GM18505 (cell line): ENCODE measurements at regions not wholly inside any gene's neighbourhood (a gene's known extent, or its start where the extent isn't known, plus 50 kb on each side); places are given as distances from the start of the nearest gene placed in this dataset.

Source experiments
- ATAC-seq: cut with Tn5 transposase; IDR thresholded peaks from one replicate; pipeline ENCODE4 v1.9.1; 2021; ENCODE audit not compliant: unreplicated experiment
- POLR2A ChIP-seq: IDR thresholded peaks from 4 replicates; pipeline ENCODE4 v1.6.1; 2011; ENCODE audit warnings: borderline replicate concordance; ENCODE audit not compliant: insufficient read depth, insufficient read length; ENCODE audit errors: extremely low read depth

GRCh38 chr6:40809627-40810026 lies 222.5 kb upstream of the LRFN2 start:
- no peak for TF ChIP-seq POLR2A
- no peak for ATAC-seq

- no peak for TF ChIP-seq POLR2A
- no peak for ATAC-seq
These were observed 220.3 kb upstream of the LRFN2 start for GRCh38 chr6:40807484-40807883.

GRCh38 chr6:40806256-40806864 lies 219.2 kb upstream of the LRFN2 start:
- no peak for ATAC-seq
- TF ChIP-seq POLR2A = no peak

GRCh38 chr6:40805336-40805735 lies 218.2 kb upstream of the LRFN2 start:
- ATAC-seq = no peak
- TF ChIP-seq POLR2A = no peak

GRCh38 chr6:40804905-40805304 lies 217.7 kb upstream of the LRFN2 start:
- no peak for TF ChIP-seq POLR2A

GRCh38 chr6:40803897-40804702 lies 216.9 kb upstream of the LRFN2 start:
- ATAC-seq = no peak
- no peak for TF ChIP-seq POLR2A

More at GRCh38 chr6:40804905-40805304, 217.7 kb upstream of the LRFN2 start:
- ATAC-seq = no peak

GRCh38 chr6:40802481-40802880 lies 215.3 kb upstream of the LRFN2 start:
- ATAC-seq = no peak
- TF ChIP-seq POLR2A = no peak

- no peak for TF ChIP-seq POLR2A
These were observed 212.4 kb upstream of the LRFN2 start for GRCh38 chr6:40799296-40800140.

GRCh38 chr6:40798069-40798770 lies 211.1 kb upstream of the LRFN2 start:
- ATAC-seq = no peak
- TF ChIP-seq POLR2A = no peak

More at GRCh38 chr6:40799296-40800140, 212.4 kb upstream of the LRFN2 start:
- no peak for ATAC-seq

GRCh38 chr6:40796260-40797221 lies 209.4 kb upstream of the LRFN2 start:
- ATAC-seq = no peak
- TF ChIP-seq POLR2A = no peak

- no peak for ATAC-seq
- TF ChIP-seq POLR2A = no peak
These were observed 207.4 kb upstream of the LRFN2 start for GRCh38 chr6:40794586-40794985.

GRCh38 chr6:40792183-40792582 lies 205.0 kb upstream of the LRFN2 start:
- no peak for ATAC-seq
- TF ChIP-seq POLR2A = no peak
